KMS-11 (cell line): ENCODE measurements at regions not wholly inside any gene's neighbourhood (a gene's known extent, or its start where the extent isn't known, plus 50 kb on each side); places are given as distances from the start of the nearest gene placed in this dataset.

Experiments
- H2AFZ ChIP-seq: fragments of 200-600 bp; sonication (generic); 2 replicates; pipeline ENCODE4 v1.6.1; 2016; ENCODE audit warnings: antibody characterized with exemption, mixed run types, low read depth
- H3K27ac ChIP-seq: fragments of 200-600 bp; sonication (generic); 2 replicates; pipeline ENCODE4 v1.6.1; 2016; ENCODE audit warnings: mild to moderate bottlenecking, mixed run types
- H3K27me3 ChIP-seq: fragments of 200-600 bp; sonication (generic); 2 replicates; pipeline ENCODE4 v1.6.1; 2017; ENCODE audit warnings: mild to moderate bottlenecking, low read depth, mixed run types, moderate library complexity; ENCODE audit not compliant: insufficient read depth
- H3K36me3 ChIP-seq: fragments of 200-600 bp; sonication (generic); 2 replicates; pipeline ENCODE4 v1.6.1; 2017; ENCODE audit warnings: mild to moderate bottlenecking, mixed run types; ENCODE audit not compliant: insufficient read depth
- H3K4me1 ChIP-seq: fragments of 200-600 bp; sonication (generic); 2 replicates; pipeline ENCODE4 v1.6.1; 2016; ENCODE audit warnings: mild to moderate bottlenecking, low read depth, mixed run types; ENCODE audit not compliant: poor library complexity, severe bottlenecking
- H3K4me2 ChIP-seq: fragments of 200-600 bp; sonication (generic); 2 replicates; pipeline ENCODE4 v1.7.0; 2016; ENCODE audit warnings: mild to moderate bottlenecking, mixed run types
- H3K4me3 ChIP-seq: fragments of 200-600 bp; sonication (generic); IDR thresholded peaks from 2 replicates; pipeline ENCODE4 v1.6.1; 2017; ENCODE audit warnings: low read depth, low read length, mixed read lengths; ENCODE audit not compliant: insufficient read depth
- H3K79me2 ChIP-seq: fragments of 200-600 bp; sonication (generic); 2 replicates; pipeline ENCODE4 v1.6.1; 2016; ENCODE audit warnings: low read depth, mixed run types; ENCODE audit not compliant: insufficient read depth
- H3K9ac ChIP-seq: fragments of 200-600 bp; sonication (generic); 2 replicates; pipeline ENCODE4 v1.6.1; 2016; ENCODE audit warnings: mild to moderate bottlenecking, mixed run types
- H4K20me1 ChIP-seq: fragments of 200-600 bp; sonication (generic); 2 replicates; pipeline ENCODE4 v1.6.1; 2016; ENCODE audit warnings: mild to moderate bottlenecking, mixed run types; ENCODE audit not compliant: insufficient read depth
- CTCF ChIP-seq: fragments of 200-600 bp; sonication (generic); conservative IDR thresholded peaks from 2 replicates; pipeline ENCODE4 v1.6.1; 2017; ENCODE audit warnings: low read depth, mild to moderate bottlenecking, antibody characterized with exemption, low read length, moderate library complexity, mixed read lengths

DNA sequence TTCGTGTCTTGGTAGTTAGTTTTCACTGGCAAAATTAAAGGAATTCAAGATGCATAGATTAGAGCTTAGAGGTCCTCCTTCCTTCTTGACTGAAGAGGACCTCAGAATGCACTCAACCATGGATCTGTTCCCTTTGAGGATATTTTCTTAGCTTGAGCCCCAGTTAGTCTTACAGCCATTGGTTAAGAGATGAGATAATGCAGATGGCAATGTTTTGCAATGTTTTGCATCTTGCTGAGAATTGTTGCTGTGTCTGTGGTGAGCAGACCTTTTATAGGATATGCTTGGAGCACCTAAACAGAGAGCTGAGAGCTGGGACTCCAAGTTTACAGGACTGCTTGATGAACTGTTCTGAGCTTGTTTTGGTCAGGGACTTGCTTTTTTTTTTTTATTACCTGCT lies 107.5 kb downstream of the TMEM170B start:
- no peak overlapping the region for H2AFZ ChIP-seq
- H3K79me2 ChIP-seq = no peaks in the 10 kb centered on the region
- H3K4me1 ChIP-seq = no peaks in the 10 kb centered on the region
- H3K36me3 ChIP-seq = no peaks in the 10 kb centered on the region
- no peak for TF ChIP-seq CTCF
- no peaks in the 10 kb centered on the region for H4K20me1 ChIP-seq
- no peak overlapping the region for H3K4me3 ChIP-seq
- H3K27me3 ChIP-seq = no peaks in the 10 kb centered on the region
- no peak overlapping the region for H3K4me2 ChIP-seq
- H3K27ac ChIP-seq = no peak overlapping the region
- H3K9ac ChIP-seq = no peak overlapping the region

GRCh38 chr6:11648436-11648775 lies 110.9 kb downstream of the TMEM170B start:
- H3K27me3 ChIP-seq = no peaks in the 10 kb centered on the region
- no peaks in the 10 kb centered on the region for H3K4me1 ChIP-seq
- H3K36me3 ChIP-seq = no peaks in the 10 kb centered on the region
- H2AFZ ChIP-seq = no peak overlapping the region
- no peak overlapping the region for H3K27ac ChIP-seq
- no peak overlapping the region for H3K9ac ChIP-seq
- TF ChIP-seq CTCF = no peak
- no peak overlapping the region for H3K4me3 ChIP-seq
- no peaks in the 10 kb centered on the region for H3K79me2 ChIP-seq
- H4K20me1 ChIP-seq = no peaks in the 10 kb centered on the region
- H3K4me2 ChIP-seq = no peak overlapping the region

DNA sequence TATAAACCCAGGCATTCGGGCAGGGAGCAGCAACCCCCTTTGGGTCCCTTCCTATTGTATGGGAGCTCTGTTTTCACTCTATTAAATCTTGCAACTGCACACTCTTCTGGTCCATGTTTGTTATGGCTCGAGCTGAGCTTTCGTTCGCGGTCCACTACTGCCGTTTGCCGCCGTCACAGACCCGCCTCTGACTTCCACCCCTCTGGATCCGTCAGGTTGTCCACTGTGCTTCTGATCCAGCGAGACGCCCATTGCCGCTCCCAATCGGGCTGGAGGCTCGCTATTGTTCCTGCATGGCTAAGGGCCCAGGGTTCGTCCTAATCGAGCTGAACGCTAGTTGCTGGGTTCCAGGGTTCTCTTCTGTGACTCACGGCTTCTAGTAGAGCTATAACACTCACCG lies 111.3 kb downstream of the TMEM170B start:
- Histone ChIP-seq H3K4me2 (no peak overlapping the region), H3K4me3 (no peak overlapping the region), H3K9ac (no peak overlapping the region), H3K4me1 (no peaks in the 10 kb centered on the region), H3K27ac (no peak overlapping the region), H3K79me2 (no peaks in the 10 kb centered on the region), H4K20me1 (no peaks in the 10 kb centered on the region), H3K27me3 (no peaks in the 10 kb centered on the region), H2AFZ (no peak overlapping the region), H3K36me3 (no peaks in the 10 kb centered on the region)
- no peak for TF ChIP-seq CTCF

GRCh38 chr6:11650025-11650696 lies 112.6 kb downstream of the TMEM170B start:
- H3K9ac ChIP-seq = no peak overlapping the region
- no peaks in the 10 kb centered on the region for H3K79me2 ChIP-seq
- peaks cover 2% of the 10 kb centered on the region for H3K4me1 ChIP-seq
- H3K4me2 ChIP-seq = no peak overlapping the region
- H4K20me1 ChIP-seq = no peaks in the 10 kb centered on the region
- no peaks in the 10 kb centered on the region for H3K36me3 ChIP-seq
- no peak for TF ChIP-seq CTCF
- no peak overlapping the region for H3K4me3 ChIP-seq
- no peak overlapping the region for H2AFZ ChIP-seq
- H3K27me3 ChIP-seq = no peaks in the 10 kb centered on the region
- H3K27ac ChIP-seq = no peak overlapping the region
